ENCODE measurements at regions not wholly inside any gene's neighbourhood (a gene's known extent, or its start where the extent isn't known, plus 50 kb on each side); places are given as distances from the start of the nearest gene placed in this dataset.

DNA sequence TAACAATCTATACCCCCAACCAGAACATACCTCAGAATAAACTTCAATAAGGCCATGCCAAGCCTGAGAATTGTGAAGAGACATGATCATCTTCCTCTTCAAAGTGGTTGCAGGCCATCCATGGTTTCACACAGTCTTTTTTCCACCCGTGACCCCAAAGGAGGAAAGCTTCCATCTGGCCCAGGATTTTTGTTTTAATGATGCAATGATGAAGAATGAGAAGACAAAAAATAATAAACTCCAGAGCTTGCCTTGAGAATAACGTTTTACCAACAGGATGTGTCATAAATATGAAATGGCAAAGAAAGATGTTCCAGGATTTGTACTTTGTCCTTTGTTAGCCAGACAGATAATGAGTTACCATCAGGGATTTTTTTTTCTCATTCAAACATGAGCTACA lies 201.9 kb downstream of the WNT5A start:
- no peak overlapping the region for H3K4me3 ChIP-seq (ENCODE audit: low read depth, low read length)
- no peak for DNase-seq (ENCODE audit: low read depth)
- TF ChIP-seq, protein P1, sequence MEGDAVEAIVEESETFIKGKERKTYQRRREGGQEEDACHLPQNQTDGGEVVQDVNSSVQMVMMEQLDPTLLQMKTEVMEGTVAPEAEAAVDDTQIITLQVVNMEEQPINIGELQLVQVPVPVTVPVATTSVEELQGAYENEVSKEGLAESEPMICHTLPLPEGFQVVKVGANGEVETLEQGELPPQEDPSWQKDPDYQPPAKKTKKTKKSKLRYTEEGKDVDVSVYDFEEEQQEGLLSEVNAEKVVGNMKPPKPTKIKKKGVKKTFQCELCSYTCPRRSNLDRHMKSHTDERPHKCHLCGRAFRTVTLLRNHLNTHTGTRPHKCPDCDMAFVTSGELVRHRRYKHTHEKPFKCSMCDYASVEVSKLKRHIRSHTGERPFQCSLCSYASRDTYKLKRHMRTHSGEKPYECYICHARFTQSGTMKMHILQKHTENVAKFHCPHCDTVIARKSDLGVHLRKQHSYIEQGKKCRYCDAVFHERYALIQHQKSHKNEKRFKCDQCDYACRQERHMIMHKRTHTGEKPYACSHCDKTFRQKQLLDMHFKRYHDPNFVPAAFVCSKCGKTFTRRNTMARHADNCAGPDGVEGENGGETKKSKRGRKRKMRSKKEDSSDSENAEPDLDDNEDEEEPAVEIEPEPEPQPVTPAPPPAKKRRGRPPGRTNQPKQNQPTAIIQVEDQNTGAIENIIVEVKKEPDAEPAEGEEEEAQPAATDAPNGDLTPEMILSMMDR (IDR thresholded peaks at IDR 0.05; ENCODE audit: low read depth, low read length), result no peak
- TF ChIP-seq, protein P2, sequence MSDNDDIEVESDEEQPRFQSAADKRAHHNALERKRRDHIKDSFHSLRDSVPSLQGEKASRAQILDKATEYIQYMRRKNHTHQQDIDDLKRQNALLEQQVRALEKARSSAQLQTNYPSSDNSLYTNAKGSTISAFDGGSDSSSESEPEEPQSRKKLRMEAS (IDR thresholded peaks at IDR 0.05; ENCODE audit: low read depth, low read length), result no peak
- TF ChIP-seq MYC (IDR thresholded peaks at IDR 0.05; ENCODE audit: low read depth, low read length), result no peak
- TF ChIP-seq POLR2A (IDR thresholded peaks at IDR 0.05; ENCODE audit: extremely low read depth, insufficient read length), result no peak

GRCh38 chr3:55283441-55283925 lies 203.6 kb downstream of the WNT5A start:
- TF ChIP-seq, protein P2 (IDR thresholded peaks at IDR 0.05; ENCODE audit: low read depth, low read length), result no peak
- no peak for TF ChIP-seq MYC (IDR thresholded peaks at IDR 0.05; ENCODE audit: low read depth, low read length)
- TF ChIP-seq, protein P1 (IDR thresholded peaks at IDR 0.05; ENCODE audit: low read depth, low read length), result no peak
- TF ChIP-seq POLR2A (IDR thresholded peaks at IDR 0.05; ENCODE audit: extremely low read depth, insufficient read length), result no peak
- no peak overlapping the region for H3K4me3 ChIP-seq (ENCODE audit: low read depth, low read length)
- no peak for DNase-seq (ENCODE audit: low read depth)

- TF ChIP-seq, protein P2 (IDR thresholded peaks at IDR 0.05; ENCODE audit: low read depth, low read length), result no peak
- no peak overlapping the region for H3K4me3 ChIP-seq (ENCODE audit: low read depth, low read length)
- DNase-seq (ENCODE audit: low read depth), result no peak
Observed at GRCh38 chr3:55282994-55283393, 204.1 kb downstream of the WNT5A start.

DNA sequence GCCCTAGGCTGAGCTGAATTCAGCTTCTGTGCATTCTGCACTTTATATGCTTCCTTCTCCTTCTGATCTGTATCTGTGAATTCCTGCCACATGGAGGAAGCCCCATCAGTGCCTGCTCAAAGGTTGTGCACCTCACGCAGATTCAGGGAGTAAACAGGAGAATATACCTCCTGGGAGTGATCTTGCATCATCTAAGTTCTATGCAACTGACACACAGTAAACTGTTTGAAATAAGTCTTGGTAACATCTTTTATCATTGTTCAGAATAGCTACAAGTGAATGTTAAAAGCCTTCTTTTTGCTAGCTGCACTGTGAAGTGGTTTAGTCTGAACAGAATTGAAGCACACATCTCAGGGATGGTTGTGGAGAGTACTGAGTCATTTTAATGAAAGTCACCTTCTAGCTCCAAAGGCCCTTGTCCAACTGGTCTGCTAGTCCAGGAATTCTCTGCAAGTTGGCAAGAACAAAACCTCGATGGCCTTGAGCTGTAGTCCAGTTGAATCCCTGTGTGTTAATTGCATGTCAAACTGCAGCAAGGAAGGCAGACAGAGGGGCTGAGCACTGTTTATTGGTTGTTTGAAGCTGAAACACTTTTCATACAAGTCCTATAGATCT lies 215.0 kb downstream of the WNT5A start:
- no peak overlapping the region for H3K4me3 ChIP-seq (ENCODE audit: low read depth, low read length)
- DNase-seq (ENCODE audit: low read depth), result no peak
- TF ChIP-seq, protein P1 (IDR thresholded peaks at IDR 0.05; ENCODE audit: low read depth, low read length), result no peak
- TF ChIP-seq, protein P2 (IDR thresholded peaks at IDR 0.05; ENCODE audit: low read depth, low read length), result no peak
- TF ChIP-seq MYC (IDR thresholded peaks at IDR 0.05; ENCODE audit: low read depth, low read length) (no peak), POLR2A (IDR thresholded peaks at IDR 0.05; ENCODE audit: extremely low read depth, insufficient read length) (no peak)

DNA sequence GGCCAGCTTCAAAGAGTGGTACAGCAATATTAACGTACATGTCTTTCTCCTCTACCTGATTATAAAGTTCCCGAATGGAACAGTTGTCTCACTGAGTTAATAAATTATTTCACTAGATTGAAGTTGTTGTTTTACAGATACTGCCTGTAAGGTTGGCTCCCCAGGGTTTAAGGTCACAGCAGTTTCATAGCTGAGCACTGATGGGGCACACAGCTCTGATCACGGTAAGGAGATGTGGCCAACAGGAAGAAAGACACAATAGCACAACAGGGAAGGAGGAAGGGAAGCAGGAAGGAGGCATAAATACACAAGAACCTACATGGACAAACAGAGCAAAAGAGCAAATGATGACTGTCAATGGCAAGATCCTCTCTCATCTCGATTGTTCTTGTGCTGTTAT lies 215.6 kb downstream of the WNT5A start:
- TF ChIP-seq, protein P2 (IDR thresholded peaks at IDR 0.05; ENCODE audit: low read depth, low read length), result no peak
- TF ChIP-seq MYC (IDR thresholded peaks at IDR 0.05; ENCODE audit: low read depth, low read length), result no peak
- TF ChIP-seq, protein P1 (IDR thresholded peaks at IDR 0.05; ENCODE audit: low read depth, low read length), result no peak
- no peak for TF ChIP-seq POLR2A (IDR thresholded peaks at IDR 0.05; ENCODE audit: extremely low read depth, insufficient read length)
- DNase-seq (ENCODE audit: low read depth), result no peak
- H3K4me3 ChIP-seq (ENCODE audit: low read depth, low read length), result no peak overlapping the region

GRCh38 chr3:55270976-55271375 lies 216.1 kb downstream of the WNT5A start:
- no peak overlapping the region for H3K4me3 ChIP-seq (ENCODE audit: low read depth, low read length)
- no peak for TF ChIP-seq POLR2A (IDR thresholded peaks at IDR 0.05; ENCODE audit: extremely low read depth, insufficient read length)
- TF ChIP-seq, protein P2 (IDR thresholded peaks at IDR 0.05; ENCODE audit: low read depth, low read length), result no peak
- no peak for TF ChIP-seq MYC (IDR thresholded peaks at IDR 0.05; ENCODE audit: low read depth, low read length)
- TF ChIP-seq, protein P1 (IDR thresholded peaks at IDR 0.05; ENCODE audit: low read depth, low read length), result no peak
- DNase-seq (ENCODE audit: low read depth), result no peak
